B cell (primary cell): ENCODE measurements at regions not wholly inside any gene's neighbourhood (a gene's known extent, or its start where the extent isn't known, plus 50 kb on each side); places are given as distances from the start of the nearest gene placed in this dataset.

Source experiments
- ATAC-seq: fragments of 200-7000 bp; cut with Tn5 transposase; one replicate; pipeline ENCODE4 v1.10.0; 2021; ENCODE audit warnings: low read depth, mild to moderate bottlenecking, moderate number of reproducible peaks, moderate library complexity
- CTCF ChIA-PET: fragments of 350-600 bp; sonication (Branson Sonifier 250); formaldehyde crosslinking; loops from one replicate; lab custom pipeline; 2021; ENCODE audit warnings: antibody characterized with exemption, inconsistent platforms; lab: Charles Lee
- POLR2A ChIA-PET: fragments of 350-600 bp; sonication (Branson Sonifier 250); formaldehyde crosslinking; loops from one replicate; lab custom pipeline; 2021; ENCODE audit warnings: antibody characterized with exemption; lab: Charles Lee
- DNase-seq: peaks from one replicate; pipeline ENCODE4 v3.0.0; 2013
- H2AFZ ChIP-seq: 2 replicates; pipeline ENCODE4 v1.6.1; 2012; ENCODE audit warnings: mild to moderate bottlenecking, low read depth, low read length; ENCODE audit not compliant: insufficient read depth, poor library complexity, severe bottlenecking
- H3K27ac ChIP-seq, 2 donors: 1 replicate in 1 of 2; 2 replicates in 1 of 2; pipeline ENCODE4 v1.5.1; 2012 to 2013; ENCODE audit warnings: low read length in 2 of 2, mild to moderate bottlenecking in 2 of 2, moderate library complexity in 1 of 2
- H3K27me3 ChIP-seq, 4 experiments: fragments of 200-600 bp in 1 of 4; sonication (generic) in 1 of 4; replicated peaks in 1 of 4; 1 replicate in 2 of 4; 2 replicates in 2 of 4; pipeline versions ENCODE4 v1.6.1 to v1.7.0; 2013 to 2016; ENCODE audit warnings: low read length in 3 of 4, mild to moderate bottlenecking in 2 of 4, mixed read lengths in 1 of 4, moderate library complexity in 1 of 4; ENCODE audit not compliant: insufficient read depth in 4 of 4, control insufficient read depth in 3 of 4; ENCODE audit errors: control extremely low read depth in 1 of 4
- H3K36me3 ChIP-seq, 2 experiments: replicated peaks in 1 of 2; 1 replicate in 1 of 2; 2 replicates in 1 of 2; pipeline versions ENCODE4 v1.6.1 to v1.7.1; 2013; ENCODE audit warnings: low read length in 1 of 2; ENCODE audit not compliant: insufficient read depth in 2 of 2, control insufficient read depth in 1 of 2; ENCODE audit errors: control extremely low read depth in 1 of 2, extremely low read depth in 1 of 2
- H3K4me1 ChIP-seq, 2 donors: fragments of 200-600 bp in 1 of 2; sonication (generic) in 1 of 2; 1 replicate in 1 of 2; 2 replicates in 1 of 2; pipeline versions ENCODE4 v1.5.1 to v1.6.1; 2013 to 2017; ENCODE audit warnings: low read length in 2 of 2; ENCODE audit not compliant: control insufficient read depth in 2 of 2, insufficient read depth in 2 of 2
- H3K4me2 ChIP-seq: replicated peaks from 2 replicates; pipeline ENCODE3; 2012; ENCODE audit warnings: mild to moderate bottlenecking, low read depth, low read length; ENCODE audit not compliant: poor library complexity, severe bottlenecking
- H3K4me3 ChIP-seq, 5 experiments: fragments of 200-600 bp in 1 of 5; sonication (generic) in 1 of 5; 1 replicate in 3 of 5; 2 replicates in 2 of 5; pipeline versions ENCODE4 v1.5.1 to v1.7.0; 2011 to 2016; ENCODE audit warnings: low read length in 4 of 5, mild to moderate bottlenecking in 4 of 5, low read depth in 2 of 5, control low read depth in 1 of 5, moderate library complexity in 1 of 5; ENCODE audit not compliant: insufficient read depth in 1 of 5; ENCODE audit errors: control extremely low read depth in 1 of 5, extremely low read depth in 1 of 5
- H3K79me2 ChIP-seq: fragments of 200-600 bp; sonication (generic); one replicate; pipeline ENCODE4 v1.6.0; 2016; ENCODE audit warnings: low read length; ENCODE audit not compliant: control insufficient read depth, insufficient read depth
- H3K9ac ChIP-seq: fragments of 200-600 bp; sonication (generic); 2 replicates; pipeline ENCODE4 v1.6.1; 2017; ENCODE audit warnings: mild to moderate bottlenecking, low read length, moderate library complexity
- H3K9me3 ChIP-seq, 3 donors: one replicate each; pipeline versions ENCODE4 v1.6.1 to v1.7.1; 2013; ENCODE audit warnings: low read length in 2 of 3; ENCODE audit not compliant: control insufficient read depth in 2 of 3, insufficient read depth in 1 of 3; ENCODE audit errors: control extremely low read depth in 1 of 3
- H4K20me1 ChIP-seq: 2 replicates; pipeline ENCODE4 v1.6.0; 2012; ENCODE audit warnings: mild to moderate bottlenecking, low read length; ENCODE audit not compliant: insufficient read depth, control insufficient read depth, poor library complexity, severe bottlenecking
- H3K27ac Mint-ChIP-seq: one replicate; pipeline ENCODE4 v1.8.0; 2021; ENCODE audit warnings: mixed read lengths
- H3K27me3 Mint-ChIP-seq: one replicate; pipeline ENCODE4 v1.8.0; 2021; ENCODE audit warnings: mixed read lengths
- H3K4me1 Mint-ChIP-seq: one replicate; pipeline ENCODE4 v1.8.0; 2021; ENCODE audit warnings: mixed read lengths
- H3K4me3 Mint-ChIP-seq: one replicate; pipeline ENCODE4 v1.8.0; 2021; ENCODE audit warnings: mixed read lengths
- H3K9me3 Mint-ChIP-seq: one replicate; pipeline ENCODE4 v1.8.0; 2022; ENCODE audit warnings: mixed read lengths; ENCODE audit not compliant: insufficient read depth
- CTCF ChIP-seq: fragments of 200-600 bp; IDR thresholded peaks from one replicate; pipeline ENCODE4 v1.8.0; 2022; ENCODE audit warnings: antibody characterized with exemption, mild to moderate bottlenecking
- EZH2 ChIP-seq: IDR thresholded peaks from 2 replicates; pipeline ENCODE4 v1.6.1; 2012; ENCODE audit warnings: borderline replicate concordance, low read depth, mild to moderate bottlenecking, moderate library complexity, low read length; ENCODE audit not compliant: insufficient read depth, poor library complexity, severe bottlenecking
- WGBS: methylation state at CpG from one replicate; pipeline ENCODE4 v1.1.5; 2013; ENCODE audit warnings: missing lambda C conversion rate; ENCODE audit not compliant: insufficient coverage; 5-methylcytosine and 5-hydroxymethylcytosine counted together
- intact Hi-C: fragments of 100-400 bp; cut with micrococcal nuclease; formaldehyde crosslinking; loops from one replicate; pipeline ENCODE4 v1.10.0; 2022

GRCh38 chr3:68271145-68271544, 616.7 kb upstream of the SUCLG2 start:
- Mint-ChIP-seq H3K9me3 (no peaks in the 10 kb centered on the region), H3K27me3 (no peaks in the 10 kb centered on the region), H3K27ac (no peak overlapping the region), H3K4me1 (no peaks in the 10 kb centered on the region), H3K4me3 (no peak overlapping the region)
- ChIA-PET POLR2A (no interaction called here), CTCF (interaction anchor here (0.6 kb wide), 1 partner anchor 603 kb away, joined by 3 read pairs; no protein-coding TSS in a partner anchor)
- DNase-seq (no peak), ATAC-seq (no peak)
- Histone ChIP-seq H2AFZ (no peak overlapping the region), H3K9ac (no peak overlapping the region), H3K27me3 (no peaks in the 10 kb centered on the region), H3K79me2 (no peaks in the 10 kb centered on the region), H3K4me1 (no peaks in the 10 kb centered on the region), H3K27ac (no peak overlapping the region), H3K4me2 (no peak overlapping the region), H3K36me3 (no peaks in the 10 kb centered on the region), H3K4me3 (no peak overlapping the region), H3K9me3 (no peaks in the 10 kb centered on the region), H4K20me1 (no peaks in the 10 kb centered on the region)
- WGBS, result 80% methylated on average over 1 of the region's 2 CpGs
- intact Hi-C loops, result no loop called here
- TF ChIP-seq EZH2 (no peak), CTCF (no peak)

- DNase-seq, result no peak
- no peak overlapping the region for H3K4me3 Mint-ChIP-seq
- no peaks in the 10 kb centered on the region for H3K79me2 ChIP-seq
- ChIA-PET CTCF (no interaction called here), POLR2A (no interaction called here)
- H3K4me1 ChIP-seq, result no peaks in the 10 kb centered on the region
- H3K9me3 Mint-ChIP-seq, result no peaks in the 10 kb centered on the region
- WGBS, result 73% methylated on average over 3 of the region's 3 CpGs
- intact Hi-C loops, result loop anchor here (5.0 kb wide), 1 partner anchor 1144 kb away; no protein-coding TSS in a partner anchor
- no peak overlapping the region for H3K4me3 ChIP-seq
- H3K4me2 ChIP-seq, result no peak overlapping the region
- H3K9ac ChIP-seq, result no peak overlapping the region
- no peaks in the 10 kb centered on the region for H3K36me3 ChIP-seq
- no peak overlapping the region for H3K27ac ChIP-seq
- H3K4me1 Mint-ChIP-seq, result no peaks in the 10 kb centered on the region
- no peak overlapping the region for H3K27ac Mint-ChIP-seq
- no peaks in the 10 kb centered on the region for H3K27me3 Mint-ChIP-seq
- TF ChIP-seq CTCF, result no peak
- TF ChIP-seq EZH2, result no peak
- no peaks in the 10 kb centered on the region for H3K9me3 ChIP-seq
- no peaks in the 10 kb centered on the region for H4K20me1 ChIP-seq
- no peak for ATAC-seq
- H3K27me3 ChIP-seq, result no peaks in the 10 kb centered on the region
- no peak overlapping the region for H2AFZ ChIP-seq
Measured at GRCh38 chr3:68256635-68257223, 602.3 kb upstream of the SUCLG2 start.
